Loucy (cell line): ENCODE measurements at regions not wholly inside any gene's neighbourhood (a gene's known extent, or its start where the extent isn't known, plus 50 kb on each side); places are given as distances from the start of the nearest gene placed in this dataset.

Experiments
- EZH2phosphoT487 ChIP-seq: fragments of 200-600 bp; IDR thresholded peaks from 2 replicates; pipeline ENCODE4 v1.6.1; 2018; ENCODE audit warnings: antibody characterized with exemption, mild to moderate bottlenecking, moderate library complexity, borderline replicate concordance
- TF ChIP-seq, protein P1 (sequence below): fragments of 200-600 bp; sonication (generic); conservative IDR thresholded peaks from 2 replicates; pipeline ENCODE4 v1.5.1; 2014; ENCODE audit warnings: mild to moderate bottlenecking, antibody characterized with exemption, low read length

DNA sequence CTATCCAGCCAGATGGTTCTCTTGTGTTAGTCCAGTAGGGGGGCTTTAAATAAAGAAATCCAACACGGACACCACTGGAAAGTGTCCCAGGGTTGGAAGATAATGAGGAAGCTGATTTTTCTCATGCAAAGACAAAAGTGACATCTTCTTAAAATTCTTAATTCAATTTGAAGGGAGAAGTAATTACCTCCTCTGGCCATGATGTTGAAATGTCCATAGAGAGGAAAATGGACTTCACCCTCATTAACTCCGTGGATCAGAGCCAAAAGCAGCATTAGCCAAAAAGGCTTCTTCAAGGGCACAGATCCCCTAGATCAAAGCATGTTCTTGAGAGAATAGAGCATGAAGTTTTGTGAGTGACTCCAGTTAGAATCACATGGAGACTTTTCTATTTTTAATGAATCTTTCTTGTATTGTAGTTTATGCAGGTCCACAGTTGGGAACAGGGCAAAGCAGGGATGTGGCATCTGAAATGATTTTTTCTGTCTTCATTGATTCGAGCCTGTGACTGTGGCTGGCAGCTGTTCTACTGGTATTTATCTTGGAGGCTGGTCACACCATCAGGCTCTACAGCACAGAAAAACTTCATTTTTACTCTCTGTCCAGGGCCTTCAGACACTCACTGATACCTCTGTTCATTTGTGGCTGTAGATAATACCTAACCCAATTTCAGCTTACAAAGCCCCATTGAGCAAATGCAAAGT is 1002.5 kb downstream of the AACS start:
- TF ChIP-seq, protein P1, sequence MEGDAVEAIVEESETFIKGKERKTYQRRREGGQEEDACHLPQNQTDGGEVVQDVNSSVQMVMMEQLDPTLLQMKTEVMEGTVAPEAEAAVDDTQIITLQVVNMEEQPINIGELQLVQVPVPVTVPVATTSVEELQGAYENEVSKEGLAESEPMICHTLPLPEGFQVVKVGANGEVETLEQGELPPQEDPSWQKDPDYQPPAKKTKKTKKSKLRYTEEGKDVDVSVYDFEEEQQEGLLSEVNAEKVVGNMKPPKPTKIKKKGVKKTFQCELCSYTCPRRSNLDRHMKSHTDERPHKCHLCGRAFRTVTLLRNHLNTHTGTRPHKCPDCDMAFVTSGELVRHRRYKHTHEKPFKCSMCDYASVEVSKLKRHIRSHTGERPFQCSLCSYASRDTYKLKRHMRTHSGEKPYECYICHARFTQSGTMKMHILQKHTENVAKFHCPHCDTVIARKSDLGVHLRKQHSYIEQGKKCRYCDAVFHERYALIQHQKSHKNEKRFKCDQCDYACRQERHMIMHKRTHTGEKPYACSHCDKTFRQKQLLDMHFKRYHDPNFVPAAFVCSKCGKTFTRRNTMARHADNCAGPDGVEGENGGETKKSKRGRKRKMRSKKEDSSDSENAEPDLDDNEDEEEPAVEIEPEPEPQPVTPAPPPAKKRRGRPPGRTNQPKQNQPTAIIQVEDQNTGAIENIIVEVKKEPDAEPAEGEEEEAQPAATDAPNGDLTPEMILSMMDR: no peak
- TF ChIP-seq EZH2phosphoT487: no peak
